HK-2 (cell line): ENCODE measurements at regions not wholly inside any gene's neighbourhood (a gene's known extent, or its start where the extent isn't known, plus 50 kb on each side); places are given as distances from the start of the nearest gene placed in this dataset.

ENCODE experiments used
- DNase-seq: peaks from one replicate; pipeline ENCODE4 v3.0.0-alpha.2; 2018; ENCODE audit not compliant: unreplicated experiment

DNA sequence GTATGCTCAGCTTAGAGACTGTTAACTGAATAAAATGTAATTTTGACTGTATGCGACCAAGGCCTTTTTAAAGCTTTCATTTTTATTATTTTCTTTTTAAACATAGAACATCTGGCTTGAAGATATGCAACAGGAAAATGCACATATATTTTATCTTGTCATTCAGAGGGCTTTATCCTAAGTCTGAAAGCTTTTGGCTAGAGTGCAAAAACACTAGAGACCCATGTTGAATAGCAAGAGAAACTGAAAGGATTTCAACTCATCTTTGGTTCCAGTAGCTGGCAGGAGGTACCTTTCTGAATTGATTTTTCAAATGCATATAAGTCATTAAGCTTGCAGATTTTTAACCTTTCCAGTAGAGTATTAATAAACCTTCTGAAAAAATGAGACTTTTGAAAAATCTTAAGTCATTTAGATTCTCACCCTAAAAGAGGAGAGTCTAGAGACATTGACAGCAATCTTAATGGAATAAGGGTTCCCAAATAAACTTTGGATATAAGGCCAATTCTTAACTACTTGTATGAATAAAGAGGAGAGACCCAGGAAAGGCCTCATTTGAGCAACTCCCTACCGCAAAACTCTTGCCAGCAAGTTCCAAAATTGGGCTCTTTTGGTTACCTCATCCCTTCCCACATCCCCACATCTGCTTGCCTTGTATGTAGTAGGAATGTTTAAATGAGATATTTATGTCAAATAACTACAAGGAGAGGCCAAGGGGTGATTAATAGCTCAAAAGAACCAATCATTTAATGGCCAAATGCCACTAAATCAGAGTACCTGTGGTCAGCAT is 454.4 kb downstream of the HTR7 start:
- DNase-seq, result no peak

DNA sequence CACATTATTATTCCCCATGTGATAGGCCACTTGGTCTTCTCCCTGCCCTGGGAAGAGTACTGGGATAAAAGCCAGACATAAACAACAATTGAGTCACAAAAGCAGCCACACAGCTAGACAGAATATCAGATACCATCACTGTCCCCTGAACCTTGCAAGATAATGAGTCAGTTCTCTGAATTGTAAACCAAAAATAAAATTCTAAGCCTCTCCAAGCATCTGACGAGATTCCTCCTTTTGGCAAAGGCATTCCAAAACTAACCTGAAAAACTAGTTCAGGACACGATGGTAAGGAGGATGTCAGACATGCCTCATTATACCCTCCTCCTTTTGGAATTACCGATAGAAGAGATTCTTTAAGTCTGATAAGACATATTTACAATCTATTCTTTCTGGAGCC is 450.7 kb downstream of the HTR7 start:
- DNase-seq, result no peak

DNA sequence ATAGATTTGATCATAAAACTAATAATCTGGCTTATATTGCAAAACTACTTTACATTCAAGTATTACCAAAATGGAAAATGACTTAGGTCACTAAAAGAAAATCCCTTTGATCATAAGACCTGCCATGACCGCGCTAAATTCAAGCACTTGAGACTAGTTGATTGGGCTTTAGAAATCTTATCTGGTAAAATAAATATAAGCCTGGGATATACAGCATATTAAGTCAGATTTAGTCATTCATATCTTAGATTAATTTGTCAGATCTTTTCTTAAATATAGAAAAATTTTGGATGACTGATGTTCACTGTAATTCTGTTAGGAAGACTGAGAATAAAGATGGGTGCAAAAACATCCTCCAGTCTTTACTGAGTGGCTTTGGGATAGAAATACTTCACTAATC is 450.0 kb downstream of the HTR7 start:
- DNase-seq, result no peak

DNA sequence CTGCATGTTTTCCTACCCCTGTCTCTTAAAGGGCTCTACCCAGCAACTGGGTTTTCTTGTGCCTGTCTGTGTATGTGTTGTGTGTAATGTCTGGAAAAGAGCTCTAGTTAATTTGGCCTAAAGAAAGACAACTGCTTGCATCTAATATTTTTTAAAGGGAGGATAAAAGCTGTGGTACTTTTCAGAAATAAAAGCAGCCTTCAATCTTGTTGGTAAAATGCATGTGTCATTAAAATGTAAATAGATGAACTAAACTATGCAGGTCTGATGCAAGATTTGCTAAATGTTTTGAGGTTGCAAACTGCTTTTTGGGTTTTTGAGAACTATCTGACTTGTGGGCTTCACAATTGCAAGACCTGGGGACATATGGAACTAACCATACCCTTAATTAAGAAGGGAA is 445.3 kb downstream of the HTR7 start:
- no peak for DNase-seq

DNA sequence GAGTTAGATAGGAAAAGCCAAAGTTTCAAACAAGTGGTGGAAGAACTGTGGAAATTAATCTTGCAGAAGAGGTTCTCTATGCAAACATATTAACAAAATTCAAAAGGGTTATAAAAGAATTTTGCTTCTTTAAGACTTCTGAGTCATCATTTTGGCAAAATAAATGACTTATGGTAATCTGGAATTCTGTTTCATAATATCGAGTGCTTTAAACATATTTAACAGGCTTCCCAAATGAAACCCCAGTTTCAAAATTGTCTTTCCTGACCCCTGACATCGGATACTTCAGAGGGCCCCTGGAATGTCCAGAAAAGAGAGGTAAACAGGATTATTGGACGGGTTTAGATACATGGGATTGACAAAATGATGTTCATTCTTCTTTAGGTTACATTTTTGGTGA is 444.6 kb downstream of the HTR7 start:
- no peak for DNase-seq

DNA sequence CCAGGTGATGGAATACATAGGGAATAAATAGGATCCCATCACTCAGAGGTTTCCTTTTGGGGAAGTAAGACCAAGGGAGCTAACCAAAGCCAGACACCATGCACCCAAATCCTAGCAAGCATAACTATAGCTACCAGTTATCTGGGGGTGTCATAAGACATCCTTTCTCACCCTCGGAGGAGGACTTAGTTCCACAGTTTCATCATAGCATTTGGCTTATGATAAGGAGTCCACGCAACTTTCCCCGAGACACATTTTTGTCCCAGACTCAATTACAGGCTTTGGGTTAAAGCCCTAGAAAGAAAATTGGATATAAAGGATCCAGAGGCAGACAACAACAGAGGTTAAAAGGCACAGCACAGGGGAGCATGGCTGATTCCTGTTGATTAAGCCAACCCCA is 442.9 kb downstream of the HTR7 start:
- no peak for DNase-seq

DNA sequence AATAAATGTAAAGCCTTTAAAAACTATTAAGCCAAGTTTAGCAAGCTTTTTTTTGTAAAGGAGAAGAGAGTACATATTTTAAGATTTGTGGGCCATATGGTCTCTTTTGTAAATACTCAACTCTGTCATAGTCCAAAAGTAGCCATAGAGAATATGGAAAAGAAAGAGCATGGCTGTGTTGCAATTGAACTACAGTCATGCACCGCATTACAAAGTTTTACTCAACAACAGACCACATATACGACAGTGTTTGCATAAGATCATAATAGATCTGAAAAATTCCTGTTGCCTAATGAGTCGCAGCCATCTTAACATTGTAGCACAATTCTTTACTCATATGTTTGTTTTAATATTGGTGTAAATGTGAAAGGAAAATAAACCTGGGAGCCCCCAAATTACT is 440.8 kb downstream of the HTR7 start:
- no peak for DNase-seq

DNA sequence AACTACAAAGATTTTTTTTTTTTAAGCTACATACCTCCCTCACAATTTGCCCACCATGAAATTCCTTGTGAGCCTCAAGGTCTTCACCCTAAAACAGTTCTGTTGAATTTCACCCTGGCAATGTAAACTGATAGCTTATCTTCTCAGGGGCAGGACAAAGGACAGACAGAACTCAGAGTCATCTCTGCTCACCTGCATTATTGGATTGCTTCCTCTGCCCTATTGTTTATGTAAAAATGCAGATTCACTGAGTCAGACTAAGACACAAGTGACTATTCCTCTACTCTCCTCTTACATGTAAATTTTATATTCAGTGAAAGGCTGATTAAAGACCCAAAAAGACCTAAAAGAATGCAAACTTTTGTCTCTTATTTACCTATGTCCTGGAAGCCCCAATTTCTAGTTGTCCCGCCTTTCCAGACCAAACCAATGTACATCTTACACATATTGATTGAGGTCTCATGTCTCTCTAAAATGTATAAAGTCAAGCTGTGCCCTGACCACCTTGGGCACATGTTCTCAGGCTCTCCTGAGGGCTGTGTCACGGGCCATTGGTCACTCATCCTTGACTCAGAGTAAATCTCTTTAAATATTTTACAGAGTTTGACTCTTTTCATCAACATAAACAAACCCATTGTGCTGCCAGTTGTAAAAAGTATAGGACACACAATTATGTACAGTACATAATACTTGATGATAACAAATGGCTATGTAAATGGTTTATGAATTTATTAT is 440.2 kb downstream of the HTR7 start:
- DNase-seq, result no peak

DNA sequence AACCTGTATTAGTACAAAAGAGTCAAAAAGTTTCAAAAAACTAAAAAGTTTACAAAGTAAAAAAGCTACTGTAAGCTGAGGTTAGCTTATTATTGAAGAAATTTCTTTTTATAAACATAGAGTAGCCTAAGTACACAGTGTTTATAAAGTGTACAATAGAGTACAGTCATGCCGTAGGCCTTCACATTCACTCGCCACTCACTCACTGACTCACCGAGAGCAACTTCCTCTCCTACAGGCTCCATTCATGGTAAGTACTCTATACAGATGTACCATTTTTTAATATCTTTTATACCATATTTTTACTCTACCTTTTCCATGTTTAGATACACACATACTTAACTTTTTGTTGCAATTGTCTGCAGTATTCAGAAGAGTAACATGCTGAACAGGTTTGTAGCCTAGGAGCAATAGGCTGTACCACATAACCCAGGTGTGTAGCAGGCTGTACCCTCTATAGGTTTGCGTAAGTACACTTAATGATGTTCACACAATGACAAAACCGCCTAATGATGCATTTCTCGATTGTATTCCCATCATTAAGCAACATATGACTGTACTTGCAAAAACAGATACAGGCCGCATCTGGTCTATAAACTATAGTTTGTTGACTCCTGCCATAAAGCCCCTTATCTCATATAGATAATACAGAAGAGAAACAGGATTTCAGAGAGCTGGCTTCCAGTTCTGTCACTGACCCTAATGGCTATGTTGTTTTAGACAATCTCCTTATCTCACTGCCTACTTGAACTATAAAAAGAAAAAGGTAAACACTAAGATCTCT is 438.8 kb downstream of the HTR7 start:
- peak; percentile 4 for DNase-seq

DNA sequence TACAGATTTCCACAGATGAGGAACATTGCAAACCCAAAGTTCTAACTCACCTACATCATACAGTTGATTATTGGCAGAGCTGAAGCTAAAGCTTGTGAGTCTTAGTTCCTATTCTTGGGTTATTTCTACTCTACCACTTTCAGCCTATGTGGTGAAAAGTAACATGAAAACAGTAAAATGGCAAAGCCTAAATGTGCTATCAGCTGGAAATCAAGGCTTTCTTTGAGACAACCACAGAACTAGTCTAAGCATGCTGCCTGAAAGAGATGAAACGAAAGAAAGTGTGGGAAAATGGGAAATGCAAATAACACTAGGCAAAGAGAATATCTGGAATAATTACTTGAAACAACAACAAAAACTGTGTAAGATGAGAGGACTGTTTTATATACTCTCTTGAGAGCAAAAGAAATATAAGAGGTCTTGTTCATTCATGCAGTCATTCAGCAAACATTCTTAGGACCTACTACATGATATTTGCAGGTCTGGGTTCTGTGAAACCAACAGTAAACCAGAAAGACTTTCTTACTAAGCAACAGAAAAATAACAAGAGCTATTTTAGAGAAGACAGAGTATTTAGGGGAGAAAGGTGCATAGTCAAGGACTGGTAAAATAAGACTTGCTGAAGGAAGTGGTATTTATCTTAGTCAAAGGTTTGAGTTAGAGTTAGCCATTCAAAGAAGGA is 437.1 kb downstream of the HTR7 start:
- DNase-seq, result no peak

DNA sequence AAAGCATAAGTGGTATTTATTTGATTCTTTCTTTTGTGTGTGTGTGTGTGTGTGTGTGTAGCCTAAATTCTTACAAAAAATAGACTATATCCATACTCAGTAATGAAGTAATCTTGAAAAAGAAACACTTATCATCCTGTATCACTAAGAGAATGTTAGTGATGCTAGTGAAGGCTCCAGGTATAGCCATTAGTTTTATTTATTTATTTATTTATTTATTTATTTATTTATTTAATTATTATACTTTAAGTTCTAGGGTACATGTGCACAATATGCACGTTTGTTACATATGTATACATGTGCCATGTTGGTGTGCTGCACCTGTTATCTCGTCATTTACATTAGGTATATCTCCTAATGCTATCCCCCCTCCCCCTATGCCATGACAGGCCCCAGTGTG is 436.0 kb downstream of the HTR7 start:
- DNase-seq, result no peak

DNA sequence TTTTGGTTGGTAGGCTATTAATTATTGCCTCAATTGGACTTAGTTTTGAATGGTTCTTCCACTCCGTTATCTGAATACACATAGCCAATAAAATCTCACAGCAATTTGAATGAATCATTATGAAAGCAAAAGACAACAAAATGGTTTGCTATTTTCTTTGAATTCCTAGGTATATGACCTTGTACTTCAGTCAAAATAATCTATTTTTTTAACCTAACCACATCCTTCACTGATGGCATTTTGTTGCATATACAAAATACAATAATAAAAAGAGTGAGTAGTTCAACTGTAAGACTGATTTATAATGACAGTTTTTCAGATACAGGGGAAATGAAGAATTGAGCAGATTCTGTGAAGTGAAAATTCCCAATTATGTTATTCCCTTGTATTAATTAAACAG is 433.1 kb downstream of the HTR7 start:
- DNase-seq, result no peak

DNA sequence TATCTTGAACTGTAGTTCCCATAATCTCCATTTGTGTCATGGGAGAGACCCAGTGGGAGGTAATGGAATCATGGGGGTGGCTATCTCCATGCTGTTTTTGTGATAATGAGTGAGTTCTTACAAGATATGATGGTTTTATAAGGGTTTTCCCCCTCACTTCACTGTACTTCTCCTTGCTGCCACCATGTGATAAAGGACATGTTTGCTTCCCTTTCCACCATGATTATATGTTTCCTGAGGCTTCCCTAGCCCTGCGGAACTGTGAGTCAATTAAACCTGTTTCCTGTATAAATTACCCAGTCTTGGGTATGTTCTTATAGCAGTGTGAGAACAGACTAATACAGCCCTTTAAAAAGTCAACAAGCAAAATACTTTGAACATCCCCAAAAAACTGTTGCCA is 427.7 kb downstream of the HTR7 start:
- DNase-seq, result no peak

DNA sequence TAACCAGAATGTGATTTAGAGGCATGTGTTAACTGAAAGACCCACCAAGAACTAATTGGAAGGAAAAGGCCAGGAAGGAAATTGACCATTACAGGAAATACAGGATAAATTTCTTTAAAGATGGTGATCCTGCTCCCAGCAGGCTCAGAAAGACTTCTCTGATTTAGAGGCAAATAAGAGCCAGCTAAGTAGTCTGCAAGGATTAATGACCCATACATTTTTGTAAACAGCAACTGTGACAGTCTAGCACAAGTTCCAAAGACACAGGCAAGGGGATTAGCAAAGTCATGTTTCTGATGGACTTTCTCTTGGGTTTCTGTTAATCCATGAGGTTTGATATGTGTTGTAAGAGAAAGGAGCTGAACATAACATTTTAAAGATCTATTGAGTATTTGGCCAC is 425.0 kb downstream of the HTR7 start:
- no peak for DNase-seq

DNA sequence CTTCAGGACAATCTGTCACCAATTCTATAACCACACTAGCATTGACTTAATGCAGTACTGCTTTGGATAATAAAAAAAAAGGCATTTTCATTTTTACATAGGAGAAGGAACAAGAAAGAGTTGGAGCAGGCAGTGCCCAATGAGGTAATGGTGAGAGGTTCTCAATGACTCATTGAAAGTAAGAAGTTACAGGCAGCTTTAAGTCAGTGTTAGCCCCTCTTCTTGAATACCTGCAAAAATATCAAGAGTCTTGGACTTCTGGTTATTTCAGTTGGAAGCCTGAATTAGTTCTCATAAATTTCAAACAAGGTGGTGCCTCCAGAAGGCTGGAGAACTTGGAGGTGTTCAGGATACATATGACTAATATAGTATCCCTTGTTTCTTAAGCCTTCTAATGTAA is 422.5 kb downstream of the HTR7 start:
- DNase-seq, result no peak

DNA sequence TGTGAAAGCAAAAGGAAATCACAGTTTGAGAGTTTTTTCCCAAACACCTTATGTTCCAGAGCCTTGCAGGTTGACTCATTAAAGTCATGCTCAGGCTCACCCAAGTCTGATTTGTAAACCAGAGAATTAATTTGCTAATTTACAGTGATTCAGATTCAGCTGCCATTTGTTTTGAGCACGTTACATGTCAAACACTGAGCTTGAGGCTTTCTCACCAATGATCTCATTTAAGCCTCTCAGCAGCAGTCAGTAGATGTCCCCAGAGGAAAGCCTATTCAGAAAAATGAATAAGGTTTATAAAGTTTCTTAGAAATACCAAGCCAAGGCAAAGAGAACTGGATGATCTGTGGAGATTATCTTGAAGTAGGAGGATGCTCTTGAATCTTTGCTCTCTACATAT is 420.4 kb downstream of the HTR7 start:
- DNase-seq, result no peak

DNA sequence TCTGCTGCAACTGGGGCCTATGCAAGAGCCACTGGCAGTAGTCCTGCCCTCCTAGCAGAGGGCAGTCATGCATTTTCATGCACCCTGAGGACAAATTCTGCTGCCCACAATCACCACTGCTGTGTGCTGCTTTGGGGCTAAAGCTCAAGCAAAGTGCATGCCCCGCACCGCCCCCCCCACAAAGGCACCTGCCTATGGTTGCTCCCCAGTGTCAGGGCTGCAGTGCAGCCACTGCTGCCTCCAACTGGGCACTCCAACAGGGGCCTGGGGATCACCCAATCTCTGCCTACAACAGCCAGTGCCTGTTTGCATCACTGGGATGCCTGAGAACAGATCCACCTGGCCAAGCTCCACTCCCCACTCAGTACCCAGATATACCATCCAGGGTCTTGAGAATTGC is 417.0 kb downstream of the HTR7 start:
- DNase-seq, result no peak

DNA sequence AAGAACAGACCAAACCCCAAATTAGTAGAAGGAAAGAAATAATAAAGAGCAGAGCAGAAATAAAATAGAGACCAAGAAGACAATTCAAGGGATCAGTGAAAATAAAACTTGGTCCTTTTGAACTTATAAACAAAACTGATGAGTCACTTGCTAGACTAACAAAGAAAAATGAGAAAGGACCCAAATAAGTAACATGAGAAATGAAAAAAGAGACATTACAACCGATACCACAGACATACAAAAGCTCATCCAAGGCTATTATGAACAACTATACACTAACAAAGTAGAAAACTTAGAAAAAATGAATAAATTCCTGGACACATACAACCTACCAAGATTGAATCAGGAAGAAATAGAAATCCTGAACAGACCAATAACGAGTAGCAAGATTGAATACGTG is 414.5 kb downstream of the HTR7 start:
- no peak for DNase-seq

DNA sequence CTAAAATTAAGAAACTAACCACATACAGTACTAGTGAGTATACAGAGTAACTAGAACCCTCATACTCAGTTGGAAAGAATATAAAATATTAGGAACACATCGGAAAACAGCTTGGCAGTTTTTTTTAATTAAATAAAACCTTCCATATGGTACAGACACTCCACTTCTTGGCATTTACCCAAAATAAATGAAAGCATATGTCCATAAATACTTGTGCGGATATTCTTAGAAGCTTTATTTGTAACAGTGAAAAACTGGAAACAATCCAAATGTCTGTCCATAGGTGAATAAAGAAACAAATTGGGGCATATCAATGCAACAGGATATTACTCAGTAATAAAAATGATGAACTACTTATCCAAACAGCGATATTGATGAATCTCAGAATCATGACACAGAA is 410.0 kb downstream of the HTR7 start:
- no peak for DNase-seq

DNA sequence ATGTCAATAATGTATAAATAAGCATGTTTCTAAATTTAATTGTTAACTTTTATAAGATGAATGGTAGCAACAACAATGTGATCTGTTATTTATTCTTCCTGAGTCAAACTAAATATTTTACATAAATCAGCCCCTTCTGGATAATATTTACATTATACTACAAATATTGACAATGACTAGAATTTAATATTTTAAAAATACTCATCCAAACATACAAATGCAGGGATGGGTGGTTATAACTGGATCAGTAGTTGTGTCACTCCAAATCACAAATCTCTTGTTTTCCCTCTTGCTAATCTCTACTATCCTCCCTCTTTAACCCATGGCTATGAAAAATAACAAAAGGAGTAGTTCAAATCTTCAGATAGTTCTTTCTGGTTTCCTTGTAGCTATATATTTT is 407.0 kb downstream of the HTR7 start:
- no peak for DNase-seq

DNA sequence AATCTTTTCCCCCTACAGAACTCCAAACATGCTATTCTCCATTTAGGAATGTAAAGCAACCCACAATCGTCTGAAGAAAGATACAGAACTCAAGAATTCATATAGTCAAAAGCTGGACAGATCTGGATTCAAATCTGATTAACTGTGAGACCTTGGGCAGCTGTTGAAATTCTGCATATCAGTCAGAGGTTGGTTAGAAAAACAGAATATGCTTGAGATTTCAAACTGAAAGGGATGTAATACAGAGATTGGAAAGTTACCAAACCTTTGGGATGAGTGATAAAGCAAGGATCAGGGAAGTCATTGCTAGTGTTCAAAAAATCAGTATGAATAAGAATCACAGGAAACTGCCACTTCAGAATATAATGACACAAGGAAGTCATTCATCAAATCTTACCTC is 406.6 kb downstream of the HTR7 start:
- no peak for DNase-seq

DNA sequence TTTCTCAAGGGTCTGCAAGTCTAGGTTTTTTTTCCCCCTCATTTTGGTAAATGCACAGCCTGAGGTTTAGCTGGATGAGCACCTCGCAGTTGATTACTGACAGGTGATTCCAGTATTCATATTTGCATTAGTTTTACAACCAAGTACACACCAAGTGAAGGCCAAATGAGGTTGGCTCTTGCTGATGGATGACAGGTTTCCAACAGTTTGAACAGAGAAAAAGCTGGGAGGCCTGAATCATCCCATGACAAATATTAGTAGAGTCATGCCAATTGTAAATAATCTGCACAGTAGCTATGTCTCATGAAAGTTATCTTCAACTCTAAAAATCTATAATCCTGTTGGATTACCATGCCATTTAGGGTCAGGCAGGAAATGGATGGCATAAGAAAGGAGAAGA is 399.8 kb downstream of the HTR7 start:
- no peak for DNase-seq
